ENCODE measurements at regions not wholly inside any gene's neighbourhood (a gene's known extent, or its start where the extent isn't known, plus 50 kb on each side); places are given as distances from the start of the nearest gene placed in this dataset.

GRCh38 chr15:95932676-95933075 lies 397.8 kb upstream of the NR2F2 start:
- CTCF ChIA-PET, result no interaction called here
- TF ChIP-seq CTCF (IDR thresholded peaks at IDR 0.05; ENCODE audit: unreplicated experiment), result no peak
- no peaks in the 10 kb centered on the region for H3K27me3 Mint-ChIP-seq (ENCODE audit: unreplicated experiment)
- no peak overlapping the region for H3K4me3 Mint-ChIP-seq (ENCODE audit: low read depth, unreplicated experiment)
- intact Hi-C loops (cut with micrococcal nuclease; ENCODE audit: unreplicated experiment), result no loop called here
- no peak for DNase-seq
- no peaks in the 10 kb centered on the region for H3K4me1 Mint-ChIP-seq (ENCODE audit: low read depth, unreplicated experiment)
- BruUV-seq (replicated peaks), result no TSS peak
- no peak overlapping the region for H3K27ac Mint-ChIP-seq (ENCODE audit: unreplicated experiment)
- peaks cover 2% of the 10 kb centered on the region for H3K9me3 Mint-ChIP-seq (ENCODE audit: low read depth, unreplicated experiment)
- H3K36me3 Mint-ChIP-seq (ENCODE audit: insufficient read depth, unreplicated experiment), result no peaks in the 10 kb centered on the region

- CTCF ChIA-PET, result interaction anchor here (0.6 to 0.7 kb wide), 2 partner anchors 262 to 401 kb away, joined by 3 read pairs; no protein-coding TSS in a partner anchor
- no peak overlapping the region for H3K27ac Mint-ChIP-seq (ENCODE audit: unreplicated experiment)
- H3K36me3 Mint-ChIP-seq (ENCODE audit: insufficient read depth, unreplicated experiment), result no peaks in the 10 kb centered on the region
- no peaks in the 10 kb centered on the region for H3K27me3 Mint-ChIP-seq (ENCODE audit: unreplicated experiment)
- H3K4me3 Mint-ChIP-seq (ENCODE audit: low read depth, unreplicated experiment), result no peak overlapping the region
- intact Hi-C loops (cut with micrococcal nuclease; ENCODE audit: unreplicated experiment), result no loop called here
- no peaks in the 10 kb centered on the region for H3K4me1 Mint-ChIP-seq (ENCODE audit: low read depth, unreplicated experiment)
- no TSS peak for BruUV-seq (replicated peaks)
- DNase-seq, result no peak
- H3K9me3 Mint-ChIP-seq (ENCODE audit: low read depth, unreplicated experiment), result peaks cover 2% of the 10 kb centered on the region
- no peak for TF ChIP-seq CTCF (IDR thresholded peaks at IDR 0.05; ENCODE audit: unreplicated experiment)
These were observed 394.6 kb upstream of the NR2F2 start for GRCh38 chr15:95935852-95936251.

GRCh38 chr15:95937128-95937528 lies 393.4 kb upstream of the NR2F2 start:
- intact Hi-C loops (cut with micrococcal nuclease; ENCODE audit: unreplicated experiment), result no loop called here
- Mint-ChIP-seq H3K4me1 (ENCODE audit: low read depth, unreplicated experiment) (no peaks in the 10 kb centered on the region), H3K27me3 (ENCODE audit: unreplicated experiment) (no peaks in the 10 kb centered on the region), H3K27ac (ENCODE audit: unreplicated experiment) (no peak overlapping the region), H3K4me3 (ENCODE audit: low read depth, unreplicated experiment) (no peak overlapping the region), H3K36me3 (ENCODE audit: insufficient read depth, unreplicated experiment) (no peaks in the 10 kb centered on the region), H3K9me3 (ENCODE audit: low read depth, unreplicated experiment) (peaks cover 2% of the 10 kb centered on the region)
- CTCF ChIA-PET, result no interaction called here
- no peak for TF ChIP-seq CTCF (IDR thresholded peaks at IDR 0.05; ENCODE audit: unreplicated experiment)
- BruUV-seq (replicated peaks), result no TSS peak
- DNase-seq, result no peak

GRCh38 chr15:95940431-95940985 lies 390.0 kb upstream of the NR2F2 start:
- no TSS peak for BruUV-seq (replicated peaks)
- no peak for DNase-seq
- H3K4me3 Mint-ChIP-seq (ENCODE audit: low read depth, unreplicated experiment), result no peak overlapping the region
- no peaks in the 10 kb centered on the region for H3K4me1 Mint-ChIP-seq (ENCODE audit: low read depth, unreplicated experiment)
- no peak overlapping the region for H3K27ac Mint-ChIP-seq (ENCODE audit: unreplicated experiment)
- TF ChIP-seq CTCF (IDR thresholded peaks at IDR 0.05; ENCODE audit: unreplicated experiment), result no peak
- CTCF ChIA-PET, result no interaction called here
- H3K36me3 Mint-ChIP-seq (ENCODE audit: insufficient read depth, unreplicated experiment), result no peaks in the 10 kb centered on the region
- H3K27me3 Mint-ChIP-seq (ENCODE audit: unreplicated experiment), result no peaks in the 10 kb centered on the region
- intact Hi-C loops (cut with micrococcal nuclease; ENCODE audit: unreplicated experiment), result no loop called here
- H3K9me3 Mint-ChIP-seq (ENCODE audit: low read depth, unreplicated experiment), result peaks cover 4% of the 10 kb centered on the region

Measured in Calu3 (cell line).